Amygdala (tissue), 56 donors: ENCODE measurements at regions not wholly inside any gene's neighbourhood (a gene's known extent, or its start where the extent isn't known, plus 50 kb on each side); places are given as distances from the start of the nearest gene placed in this dataset.

ENCODE experiments used
- DNase-seq, 56 donors: peaks; one replicate each; lab custom pipeline; 2025; lab: John Stamatoyannopoulos, UW

- DNase-seq = no peak
These were observed 85.6 kb downstream of the C5orf15 start for GRCh38 chr5:133882846-133883245.

DNA sequence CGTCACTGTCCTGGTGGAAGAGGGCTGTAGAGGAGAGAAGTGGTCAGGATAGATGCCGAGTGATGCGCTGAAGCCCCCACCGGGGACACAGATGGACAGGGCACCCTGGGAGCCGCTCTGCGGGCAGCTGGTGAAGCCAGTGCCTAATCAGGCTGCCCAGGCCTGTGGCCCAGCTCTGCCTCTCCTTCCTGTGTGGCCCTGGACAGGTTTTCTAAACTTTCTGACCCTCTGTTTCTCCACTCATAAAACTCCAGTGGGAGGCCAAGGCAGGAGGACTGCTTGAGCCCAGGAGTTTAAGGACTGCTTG is 86.1 kb downstream of the C5orf15 start:
- no peak for DNase-seq

DNA sequence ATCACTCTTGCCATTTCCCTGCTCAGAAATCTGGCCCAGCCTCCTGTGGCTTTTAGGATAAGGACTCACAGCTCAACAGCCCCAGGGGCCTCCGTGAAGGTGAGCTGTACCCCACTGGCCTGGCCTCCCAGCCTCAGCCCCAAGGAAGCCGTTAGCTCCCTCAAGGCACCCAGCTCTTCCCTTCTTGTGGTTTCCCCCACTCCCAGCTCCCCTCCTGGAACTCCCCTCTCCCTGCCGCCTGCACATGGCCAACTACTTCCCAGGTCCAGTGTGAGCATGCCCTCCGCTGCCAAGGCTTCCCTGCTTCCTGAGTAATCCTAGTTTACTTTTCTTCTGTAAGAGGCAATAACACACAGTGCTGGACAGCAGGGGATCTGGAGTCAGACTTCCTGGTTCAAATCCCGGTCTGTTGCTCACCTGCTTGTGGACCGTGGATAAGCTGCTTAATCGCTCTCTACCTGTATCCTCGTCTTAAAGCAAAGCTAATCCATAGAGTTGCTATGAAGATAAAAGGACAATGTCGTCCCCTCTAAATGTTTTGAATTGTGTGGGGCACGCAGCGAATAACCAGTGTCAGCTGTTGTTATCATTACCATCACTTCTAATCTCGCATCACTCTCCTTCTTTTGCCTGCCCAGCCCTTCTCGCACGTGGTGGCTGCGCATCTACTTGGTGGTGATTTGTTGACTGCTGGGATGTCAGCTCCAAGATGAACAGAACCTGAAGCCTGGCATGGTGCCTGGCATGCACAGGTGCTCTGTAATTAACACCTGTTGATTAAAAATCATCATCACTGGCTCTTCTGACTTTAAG is 86.6 kb downstream of the C5orf15 start:
- DNase-seq = no peak

- DNase-seq = no peak
These were observed 90.2 kb downstream of the C5orf15 start for GRCh38 chr5:133878236-133878555.

- DNase-seq = no peak
These were observed 90.8 kb downstream of the C5orf15 start for GRCh38 chr5:133877351-133878235.

DNA sequence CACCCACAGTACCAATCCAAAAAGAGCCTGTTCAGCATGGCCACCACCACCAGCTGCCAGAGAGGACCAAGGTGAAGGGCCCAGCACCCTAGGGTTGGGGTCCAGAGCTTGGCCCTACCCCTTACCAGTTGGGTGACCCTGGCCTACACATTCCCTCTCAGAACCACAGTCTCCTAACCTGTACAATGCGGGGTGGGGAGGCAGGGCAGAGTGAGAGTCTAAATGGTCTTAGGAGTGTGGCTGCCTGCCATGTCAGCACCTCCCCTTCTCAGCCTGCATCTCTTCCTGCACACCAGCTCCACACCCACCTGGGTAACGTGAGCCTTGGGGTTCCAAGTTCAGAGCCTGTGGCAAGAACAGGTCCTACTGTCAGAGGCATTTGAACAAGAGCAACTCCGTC is 92.2 kb downstream of the C5orf15 start:
- DNase-seq = no peak

DNA sequence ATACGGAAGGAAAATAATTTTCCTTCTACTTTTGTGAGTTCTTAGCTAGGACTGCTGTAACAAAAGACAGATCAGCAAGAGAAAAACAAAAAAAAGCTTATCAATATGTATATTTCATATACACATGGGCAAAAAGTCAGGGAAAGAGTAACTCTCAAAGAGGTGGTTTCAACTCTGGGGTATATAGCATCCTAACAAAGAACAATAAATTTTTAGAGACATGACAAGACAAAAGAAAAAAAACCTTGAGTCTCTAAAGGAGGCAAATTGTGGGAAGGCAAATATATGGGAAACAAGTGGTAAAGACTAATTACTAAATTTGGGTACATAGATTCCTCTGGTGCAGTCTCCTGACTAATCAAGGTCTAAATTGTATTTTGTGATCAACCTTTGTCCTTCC is 93.2 kb downstream of the C5orf15 start:
- no peak for DNase-seq

- no peak for DNase-seq
These were observed 95.0 kb downstream of the C5orf15 start for GRCh38 chr5:133873449-133873848.

- peak in 3 of 56 donors; percentile 5 to 21 (median 15) for DNase-seq
These were observed 97.8 kb downstream of the C5orf15 start for GRCh38 chr5:133870661-133871060.

- DNase-seq = peak in 34 of 56 donors; percentile 16 to 74 (median 46)
These were observed 98.7 kb downstream of the C5orf15 start for GRCh38 chr5:133869519-133870335.

- peak in 52 of 56 donors; percentile 12 to 82 (median 55) for DNase-seq
These were observed 99.4 kb downstream of the C5orf15 start for GRCh38 chr5:133868946-133869518.

DNA sequence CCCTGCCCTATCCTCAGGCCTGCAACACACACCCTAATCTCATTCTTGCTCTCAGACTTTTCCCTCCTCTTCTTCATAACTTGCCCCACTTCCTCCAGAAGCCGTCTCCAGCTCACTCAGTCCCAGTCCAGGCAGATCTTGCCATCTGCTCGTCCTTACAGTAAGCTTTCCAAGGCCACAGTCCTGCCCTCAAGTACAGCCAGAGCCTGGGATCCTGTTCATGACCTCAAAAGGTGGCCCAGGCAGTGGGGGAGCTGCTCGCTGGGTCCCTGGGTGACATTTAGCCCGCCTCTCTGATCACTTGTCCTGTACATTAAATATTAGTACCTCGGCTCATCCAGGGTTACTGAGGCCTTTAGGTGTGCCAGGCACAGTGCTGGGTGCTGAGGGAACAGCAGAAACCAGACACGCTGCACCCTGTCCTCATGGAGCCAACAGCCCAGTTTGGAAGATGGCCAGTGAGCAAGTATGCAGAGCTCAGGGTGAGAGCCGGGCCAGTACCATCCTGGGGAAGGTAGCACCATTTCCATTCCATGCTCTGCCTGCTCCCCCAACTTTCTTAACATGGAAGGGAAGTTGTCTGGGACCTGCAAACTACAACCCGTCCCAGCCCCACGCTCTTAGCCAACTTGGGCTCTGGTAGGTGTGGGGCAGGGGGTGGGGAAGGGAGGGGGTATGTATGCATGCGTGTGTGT is 100.4 kb downstream of the C5orf15 start:
- DNase-seq = no peak

GRCh38 chr5:133867341-133867740 is 101.1 kb downstream of the C5orf15 start:
- no peak for DNase-seq

DNA sequence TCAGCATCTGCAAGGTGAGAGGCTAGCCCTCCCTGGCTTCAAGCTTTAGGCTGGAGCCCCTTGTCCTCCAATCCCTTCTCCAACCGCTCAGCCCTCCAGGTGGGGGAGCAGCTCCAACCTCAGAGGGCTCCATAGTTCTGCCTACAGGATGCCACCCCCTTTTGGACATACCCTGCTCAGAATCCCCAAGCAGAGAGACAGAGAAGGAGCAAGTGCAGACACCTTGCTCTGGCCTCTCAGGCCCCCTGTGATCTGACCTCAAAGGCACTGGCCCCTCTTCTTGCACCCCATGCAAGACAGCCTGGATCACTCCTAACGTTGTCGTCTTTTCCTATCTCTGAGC is 101.6 kb downstream of the C5orf15 start:
- no peak for DNase-seq

GRCh38 chr5:133866160-133866902 is 102.1 kb downstream of the C5orf15 start:
- DNase-seq = no peak

GRCh38 chr5:133865113-133865512 is 103.3 kb downstream of the C5orf15 start:
- DNase-seq = no peak

- DNase-seq = no peak
These were observed 103.7 kb downstream of the C5orf15 start for GRCh38 chr5:133864711-133865110.

GRCh38 chr5:133863857-133864585 is 104.4 kb downstream of the C5orf15 start:
- no peak for DNase-seq
